HepG2 (cell line): ENCODE measurements at regions not wholly inside any gene's neighbourhood (a gene's known extent, or its start where the extent isn't known, plus 50 kb on each side); places are given as distances from the start of the nearest gene placed in this dataset.
"Not testable (repeated sequence)": the region's sequence is repeated elsewhere in the genome, so short reads cannot be mapped to it uniquely, and the experiment has no call there.

ENCODE experiments used
- ELF1 ChIP-seq: sonication (generic); formaldehyde crosslinking; IDR thresholded peaks from 2 replicates; pipeline ENCODE4 v1.4.0; 2020; ENCODE audit warnings: missing genetic modification reagents
- MAFF ChIP-seq: IDR thresholded peaks from 2 replicates; pipeline ENCODE4 v1.6.1; 2011; ENCODE audit warnings: low read depth, low read length, improper control_type of control experiment
- POLR2A ChIP-seq, 2 experiments: IDR thresholded peaks; 2 replicates each; pipeline ENCODE4 v1.6.1; 2011; ENCODE audit warnings: low read depth in 2 of 2, low read length in 2 of 2, mild to moderate bottlenecking in 1 of 2, moderate library complexity in 1 of 2; ENCODE audit not compliant: insufficient read depth in 1 of 2
- SP1 ChIP-seq, 2 experiments: fragments of 450-650 bp in 1 of 2; sonication (generic) in 1 of 2; formaldehyde crosslinking in 1 of 2; IDR thresholded peaks; 2 replicates each; pipeline versions ENCODE4 v1.4.0 to v1.6.1; 2016 to 2020; ENCODE audit warnings: missing genetic modification reagents in 1 of 2
- ZBTB8A ChIP-seq: sonication (generic); formaldehyde crosslinking; IDR thresholded peaks from 2 replicates; pipeline ENCODE4 v1.4.0; 2020; ENCODE audit warnings: mild to moderate bottlenecking, low read depth, missing genetic modification reagents, borderline replicate concordance
- ZNF543 ChIP-seq: sonication (generic); formaldehyde crosslinking; IDR thresholded peaks from 2 replicates; pipeline ENCODE4 v1.4.0; 2020; ENCODE audit warnings: mild to moderate bottlenecking, missing genetic modification reagents
- ZNF598 ChIP-seq: sonication (generic); formaldehyde crosslinking; IDR thresholded peaks from 2 replicates; pipeline ENCODE4 v1.5.1; 2020; ENCODE audit warnings: mild to moderate bottlenecking, missing genetic modification reagents, borderline replicate concordance
- ZSCAN29 ChIP-seq: sonication (generic); formaldehyde crosslinking; conservative IDR thresholded peaks from 2 replicates; pipeline ENCODE4 v1.4.0; 2020; ENCODE audit warnings: mild to moderate bottlenecking, missing genetic modification reagents

DNA sequence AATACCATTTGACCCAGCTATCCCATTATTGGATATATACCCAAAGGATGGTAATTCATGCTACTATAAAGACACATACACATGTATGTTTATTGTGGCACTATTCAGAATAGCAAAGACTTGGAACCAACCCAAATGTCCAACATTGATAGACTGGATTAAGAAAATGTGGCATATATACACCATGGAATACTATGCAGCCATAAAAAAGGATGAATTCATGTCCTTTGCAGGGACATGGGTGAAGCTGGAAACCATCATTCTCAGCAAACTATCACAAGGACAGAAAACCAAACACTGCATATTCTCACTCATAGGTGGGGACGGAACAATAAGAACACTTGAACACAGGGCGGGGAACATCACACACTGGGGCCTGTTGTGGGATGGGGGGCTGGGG lies 431.4 kb downstream of the TFEC start:
- not testable (repeated sequence) for TF ChIP-seq ZNF543 (CRISPR knock-in tag); ZNF598 (CRISPR knock-in tag); SP1 (IDR thresholded peaks at IDR 0.05); SP1 (CRISPR knock-in tag; IDR thresholded peaks at IDR 0.05); POLR2A (IDR thresholded peaks at IDR 0.05; ENCODE audit: insufficient read depth in 1 of 2, low read depth in 2 of 2, low read length in 2 of 2); ZSCAN29 (CRISPR knock-in tag); ELF1; ZBTB8A (CRISPR knock-in tag); MAFF
